Glutamatergic neuron (in vitro differentiated cells): ENCODE measurements at regions not wholly inside any gene's neighbourhood (a gene's known extent, or its start where the extent isn't known, plus 50 kb on each side); places are given as distances from the start of the nearest gene placed in this dataset.

ENCODE experiments used
- DNase-seq: peaks from one replicate; pipeline ENCODE4 v3.0.0; 2022
- H3K27ac Mint-ChIP-seq: one replicate; pipeline ENCODE4 v1.8.0; 2020; ENCODE audit warnings: mild to moderate bottlenecking, mixed read lengths, inconsistent platforms; ENCODE audit not compliant: unreplicated experiment
- H3K27me3 Mint-ChIP-seq: one replicate; pipeline ENCODE4 v1.8.0; 2020; ENCODE audit warnings: mild to moderate bottlenecking, moderate library complexity, mixed read lengths, inconsistent platforms; ENCODE audit not compliant: unreplicated experiment
- H3K36me3 Mint-ChIP-seq: one replicate; pipeline ENCODE4 v1.8.0; 2020; ENCODE audit warnings: mild to moderate bottlenecking, mixed read lengths, inconsistent platforms; ENCODE audit not compliant: unreplicated experiment
- H3K4me1 Mint-ChIP-seq: one replicate; pipeline ENCODE4 v1.8.0; 2020; ENCODE audit warnings: mild to moderate bottlenecking, low read depth, mixed read lengths, inconsistent platforms; ENCODE audit not compliant: unreplicated experiment
- H3K4me3 Mint-ChIP-seq: one replicate; pipeline ENCODE4 v1.8.0; 2020; ENCODE audit warnings: mild to moderate bottlenecking, mixed read lengths, inconsistent platforms; ENCODE audit not compliant: unreplicated experiment
- H3K9me3 Mint-ChIP-seq: one replicate; pipeline ENCODE4 v1.8.0; 2020; ENCODE audit warnings: mild to moderate bottlenecking, moderate library complexity, mixed read lengths, inconsistent platforms; ENCODE audit not compliant: unreplicated experiment
- CTCF ChIP-seq: fragments of 200-600 bp; sonication (generic); IDR thresholded peaks from one replicate; pipeline ENCODE4 v1.5.0; 2021; ENCODE audit not compliant: partially characterized antibody, unreplicated experiment

DNA sequence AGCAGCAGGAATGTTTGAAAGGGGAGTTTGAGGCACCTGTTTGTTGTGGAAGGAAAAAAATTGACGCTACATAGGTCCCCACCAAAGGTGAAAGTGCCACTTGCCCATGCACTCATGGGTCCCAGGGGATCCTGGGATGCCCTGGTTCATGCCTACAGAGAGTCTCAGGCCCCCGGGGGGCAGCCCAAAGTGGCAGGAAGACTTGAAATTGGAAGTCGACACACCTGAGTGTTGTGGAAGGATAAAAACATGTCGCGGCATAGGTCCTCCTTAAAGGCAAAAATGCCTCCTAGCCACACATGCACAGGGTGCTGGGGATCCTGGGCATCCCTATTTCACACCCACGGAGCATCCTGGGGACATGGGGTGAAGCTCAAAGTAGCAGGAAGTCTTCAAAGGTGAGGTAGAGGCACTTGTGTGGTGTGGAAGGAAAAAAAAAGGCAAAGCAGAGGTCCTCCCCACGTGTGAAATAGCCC is 576.1 kb downstream of the ALG10 start:
- H3K4me1 Mint-ChIP-seq, result no peaks in the 10 kb centered on the region
- peaks cover 15% of the 10 kb centered on the region for H3K9me3 Mint-ChIP-seq
- DNase-seq, result no peak
- TF ChIP-seq CTCF, result no peak
- H3K27ac Mint-ChIP-seq, result no peak overlapping the region
- no peaks in the 10 kb centered on the region for H3K36me3 Mint-ChIP-seq
- no peak overlapping the region for H3K4me3 Mint-ChIP-seq
- peaks cover 5% of the 10 kb centered on the region for H3K27me3 Mint-ChIP-seq

GRCh38 chr12:34598851-34599529 is 576.7 kb downstream of the ALG10 start:
- Mint-ChIP-seq H3K4me1 (no peaks in the 10 kb centered on the region), H3K4me3 (no peak overlapping the region), H3K27me3 (peaks cover 5% of the 10 kb centered on the region), H3K27ac (no peak overlapping the region), H3K36me3 (no peaks in the 10 kb centered on the region), H3K9me3 (peaks cover 15% of the 10 kb centered on the region)
- DNase-seq, result no peak
- no peak for TF ChIP-seq CTCF

- H3K27ac Mint-ChIP-seq, result no peak overlapping the region
- H3K27me3 Mint-ChIP-seq, result peaks cover 4% of the 10 kb centered on the region
- no peak overlapping the region for H3K4me3 Mint-ChIP-seq
- no peaks in the 10 kb centered on the region for H3K4me1 Mint-ChIP-seq
- H3K36me3 Mint-ChIP-seq, result no peaks in the 10 kb centered on the region
- TF ChIP-seq CTCF, result no peak
- H3K9me3 Mint-ChIP-seq, result peaks cover 19% of the 10 kb centered on the region
- no peak for DNase-seq
Measured at GRCh38 chr12:34599530-34600513, 577.5 kb downstream of the ALG10 start.

- H3K36me3 Mint-ChIP-seq, result no peaks in the 10 kb centered on the region
- no peak overlapping the region for H3K4me3 Mint-ChIP-seq
- no peak for DNase-seq
- H3K27ac Mint-ChIP-seq, result no peak overlapping the region
- no peaks in the 10 kb centered on the region for H3K4me1 Mint-ChIP-seq
- peaks cover 4% of the 10 kb centered on the region for H3K27me3 Mint-ChIP-seq
- no peak for TF ChIP-seq CTCF
- peaks cover 19% of the 10 kb centered on the region for H3K9me3 Mint-ChIP-seq
Measured at GRCh38 chr12:34600592-34601462, 578.5 kb downstream of the ALG10 start.
